IMR-90 (cell line): ENCODE measurements at regions not wholly inside any gene's neighbourhood (a gene's known extent, or its start where the extent isn't known, plus 50 kb on each side); places are given as distances from the start of the nearest gene placed in this dataset.

Experiments used
- ATAC-seq: fragments of 200-7000 bp; cut with Tn5 transposase; 2 replicates; pipeline ENCODE4 v1.9.1; 2020; ENCODE audit warnings: low read depth, mild to moderate bottlenecking, moderate library complexity
- BruUV-seq: library from RNA; stranded (reverse); fragments of 400-500 nt; replicated peaks from 2 replicates; lab custom pipeline; 2021; lab: Mats Ljungman, UMichigan
- CTCF ChIA-PET: fragments of 300-600 bp; formaldehyde crosslinking; extraction: SDS; loops from one replicate; lab custom pipeline; 2021; ENCODE audit warnings: antibody characterized with exemption; lab: Yijun Ruan, JAX
- POLR2A ChIA-PET: fragments of 300-600 bp; sonication (Branson Sonifier 250); formaldehyde crosslinking; loops from one replicate; lab custom pipeline; 2022; ENCODE audit warnings: antibody characterized with exemption; ENCODE audit not compliant: unreplicated experiment; lab: Charles Lee
- DNase-seq: peaks from one replicate; pipeline ENCODE4 v3.0.0; 2013
- H2AFZ ChIP-seq: replicated peaks from 2 replicates; pipeline ENCODE3; 2013; ENCODE audit warnings: low read length, mild to moderate bottlenecking; ENCODE audit not compliant: poor library complexity
- H2AK5ac ChIP-seq: 2 replicates; pipeline ENCODE4 v1.6.1; 2013; ENCODE audit warnings: low read depth, low read length, inconsistent platforms
- H2AK9ac ChIP-seq: replicated peaks from 2 replicates; pipeline ENCODE3; 2013; ENCODE audit warnings: mild to moderate bottlenecking, low read depth, low read length, moderate library complexity; ENCODE audit not compliant: poor library complexity
- H2BK120ac ChIP-seq: 2 replicates; pipeline ENCODE4 v1.6.1; 2013; ENCODE audit warnings: low read depth, low read length, inconsistent platforms
- H2BK15ac ChIP-seq: 3 replicates; pipeline ENCODE4 v1.6.1; 2013; ENCODE audit warnings: low read depth, low read length, inconsistent platforms
- H2BK20ac ChIP-seq: 2 replicates; pipeline ENCODE4 v1.6.1; 2013; ENCODE audit warnings: low read depth, mild to moderate bottlenecking, inconsistent platforms, low read length, moderate library complexity
- H2BK5ac ChIP-seq: 2 replicates; pipeline ENCODE4 v1.6.1; 2013; ENCODE audit warnings: mild to moderate bottlenecking, low read depth, low read length, inconsistent platforms; ENCODE audit not compliant: poor library complexity, severe bottlenecking
- H3K14ac ChIP-seq: replicated peaks from 2 replicates; pipeline ENCODE4 v1.6.1; 2013; ENCODE audit warnings: low read depth, low read length, inconsistent platforms
- H3K18ac ChIP-seq: 2 replicates; pipeline ENCODE4 v1.6.1; 2013; ENCODE audit warnings: low read depth, low read length, control low read depth
- H3K23ac ChIP-seq: 2 replicates; pipeline ENCODE4 v1.6.1; 2013; ENCODE audit warnings: low read depth, low read length, inconsistent platforms
- H3K27ac ChIP-seq: 2 replicates; pipeline ENCODE4 v1.5.1; 2013; ENCODE audit warnings: mild to moderate bottlenecking, control low read depth, low read length; ENCODE audit not compliant: insufficient read depth
- H3K27me3 ChIP-seq: 2 replicates; pipeline ENCODE4 v1.6.1; 2013; ENCODE audit warnings: low read length; ENCODE audit not compliant: control insufficient read depth, insufficient read depth
- H3K36me3 ChIP-seq: 2 replicates; pipeline ENCODE4 v1.6.1; 2013; ENCODE audit warnings: low read length, mixed read lengths; ENCODE audit not compliant: control insufficient read depth, insufficient read depth
- H3K4ac ChIP-seq: 2 replicates; pipeline ENCODE4 v1.6.1; 2013; ENCODE audit warnings: low read depth, low read length, inconsistent platforms
- H3K4me1 ChIP-seq: 2 replicates; pipeline ENCODE4 v1.6.1; 2013; ENCODE audit warnings: low read length, mixed read lengths; ENCODE audit not compliant: control insufficient read depth, insufficient read depth
- H3K4me2 ChIP-seq: 2 replicates; pipeline ENCODE4 v1.6.1; 2013; ENCODE audit warnings: low read depth, mild to moderate bottlenecking, control low read depth, low read length, moderate library complexity
- H3K4me3 ChIP-seq: 2 replicates; pipeline ENCODE4 v1.5.1; 2013; ENCODE audit warnings: low read depth, mild to moderate bottlenecking, control low read depth, low read length, moderate library complexity; ENCODE audit not compliant: insufficient read depth
- H3K56ac ChIP-seq: 2 replicates; pipeline ENCODE4 v1.6.1; 2013; ENCODE audit warnings: low read length, inconsistent platforms; ENCODE audit not compliant: insufficient read depth; ENCODE audit errors: extremely low read depth
- H3K79me1 ChIP-seq, 2 experiments: 2 replicates each; pipeline ENCODE4 v1.6.1; 2013; ENCODE audit warnings: low read length in 2 of 2, inconsistent platforms in 1 of 2, low read depth in 1 of 2
- H3K9ac ChIP-seq: 2 replicates; pipeline ENCODE4 v1.6.1; 2013; ENCODE audit warnings: low read depth, low read length, control low read depth
- H3K9me1 ChIP-seq: 2 replicates; pipeline ENCODE4 v1.6.1; 2013; ENCODE audit warnings: low read length, inconsistent platforms; ENCODE audit not compliant: insufficient read depth
- H3K9me3 ChIP-seq: 2 replicates; pipeline ENCODE4 v1.6.1; 2013; ENCODE audit warnings: low read length; ENCODE audit not compliant: control insufficient read depth, insufficient read depth
- H4K20me1 ChIP-seq: 2 replicates; pipeline ENCODE4 v1.6.1; 2013; ENCODE audit warnings: low read length, inconsistent platforms; ENCODE audit not compliant: insufficient read depth
- H4K5ac ChIP-seq: 2 replicates; pipeline ENCODE4 v1.6.1; 2013; ENCODE audit warnings: mild to moderate bottlenecking, low read depth, low read length, control low read depth
- H4K8ac ChIP-seq, 2 experiments: 2 replicates each; pipeline ENCODE4 v1.6.1; 2013; ENCODE audit warnings: low read depth in 2 of 2, low read length in 2 of 2, control low read depth in 1 of 2, inconsistent platforms in 1 of 2
- H4K91ac ChIP-seq: 2 replicates; pipeline ENCODE4 v1.6.1; 2013; ENCODE audit warnings: low read depth, low read length, inconsistent platforms; ENCODE audit not compliant: insufficient read depth
- CTCF ChIP-seq: conservative IDR thresholded peaks from 2 replicates; pipeline ENCODE4 v1.5.1; 2012; ENCODE audit warnings: mild to moderate bottlenecking, low read depth, low read length, improper control_type of control experiment
- MAZ ChIP-seq: IDR thresholded peaks from 2 replicates; pipeline ENCODE4 v1.6.1; 2012; ENCODE audit warnings: low read depth, mild to moderate bottlenecking, low read length, improper control_type of control experiment, moderate library complexity, borderline replicate concordance
- NFE2L2 ChIP-seq: fragments of 150-350 bp; IDR thresholded peaks from 2 replicates; pipeline ENCODE4 v1.6.1; 2016; ENCODE audit warnings: low read depth, mild to moderate bottlenecking, low read length
- POLR2A ChIP-seq: IDR thresholded peaks from 2 replicates; pipeline ENCODE4 v1.6.1; 2012; ENCODE audit warnings: mild to moderate bottlenecking, low read depth, low read length
- RAD21 ChIP-seq: IDR thresholded peaks from 2 replicates; pipeline ENCODE4 v1.6.1; 2012; ENCODE audit warnings: low read length, improper control_type of control experiment
- RFX5 ChIP-seq: IDR thresholded peaks from 2 replicates; pipeline ENCODE4 v1.8.0; 2012; ENCODE audit warnings: low read depth, mild to moderate bottlenecking, low read length, moderate library complexity
- USF2 ChIP-seq: fragments of 150-350 bp; IDR thresholded peaks from 2 replicates; pipeline ENCODE4 v1.6.1; 2017; ENCODE audit warnings: mild to moderate bottlenecking, antibody characterized with exemption, low read length, low read depth
- WGBS, 2 experiments: methylation state at CpG; one replicate each; pipeline versions ENCODE4 v1.1.5 to v1.1.7; 2013; ENCODE audit warnings: missing lambda C conversion rate in 2 of 2; ENCODE audit not compliant: insufficient read length in 1 of 2; ENCODE audit errors: extremely low coverage in 2 of 2; 5-methylcytosine and 5-hydroxymethylcytosine counted together
- dilution Hi-C: fragments of 300-500 bp; cut with HindIII; formaldehyde crosslinking; loops from one replicate; pipeline ENCODE4 v1.14.3; 2018; ENCODE audit warnings: low sequenced_read_pairs; ENCODE audit not compliant: unreplicated experiment
- in situ Hi-C: fragments of 300-500 bp; cut with MboI; formaldehyde crosslinking; loops from 3 replicates; pipeline ENCODE4 v1.14.3; 2019; ENCODE audit warnings: low sequenced_read_pairs, inconsistent platforms, mixed read lengths
- intact Hi-C: fragments of 100-400 bp; cut with micrococcal nuclease; formaldehyde crosslinking; loops from 2 replicates; pipeline ENCODE4 v1.10.0; 2022

- ChIA-PET POLR2A (no interaction called here), CTCF (no interaction called here)
- H3K9ac ChIP-seq: no peak overlapping the region
- H2AK9ac ChIP-seq: no peak overlapping the region
- H2BK20ac ChIP-seq: no peak overlapping the region
- no peak overlapping the region for H3K56ac ChIP-seq
- H3K18ac ChIP-seq: no peak overlapping the region
- no peak overlapping the region for H2AFZ ChIP-seq
- no peak for TF ChIP-seq RFX5
- TF ChIP-seq RAD21: no peak
- no peak for TF ChIP-seq POLR2A
- no peak for TF ChIP-seq NFE2L2
- TF ChIP-seq USF2: no peak
- TF ChIP-seq MAZ: no peak
- TF ChIP-seq CTCF: no peak
- no peak overlapping the region for H2BK5ac ChIP-seq
- no peaks in the 10 kb centered on the region for H3K9me1 ChIP-seq
- no peak overlapping the region for H3K4me3 ChIP-seq
- H3K36me3 ChIP-seq: no peaks in the 10 kb centered on the region
- H3K23ac ChIP-seq: no peak overlapping the region
- H3K27me3 ChIP-seq: no peaks in the 10 kb centered on the region
- H3K14ac ChIP-seq: no peak overlapping the region
- H3K4me2 ChIP-seq: no peak overlapping the region
- WGBS, 2 experiments: no CpG with 5 or more reads among the region's 2 CpGs
- no peak overlapping the region for H2AK5ac ChIP-seq
- H4K91ac ChIP-seq: no peak overlapping the region
- no peak overlapping the region for H3K4ac ChIP-seq
- intact Hi-C loops (no loop called here), dilution Hi-C loops (no loop called here), in situ Hi-C loops (no loop called here)
- H4K8ac ChIP-seq: no peak overlapping the region
- no peak overlapping the region for H2BK120ac ChIP-seq
- no peak overlapping the region for H2BK15ac ChIP-seq
- DNase-seq (no peak), ATAC-seq (no peak)
- no peak overlapping the region for H4K5ac ChIP-seq
- H3K9me3 ChIP-seq: peaks cover 3% of the 10 kb centered on the region; the same call in 1 of the 2 replicates
- BruUV-seq: no TSS peak
- no peaks in the 10 kb centered on the region for H4K20me1 ChIP-seq
- no peaks in the 10 kb centered on the region for H3K79me1 ChIP-seq
- no peaks in the 10 kb centered on the region for H3K4me1 ChIP-seq
- no peak overlapping the region for H3K27ac ChIP-seq
Observed at GRCh38 chr3:6392123-6392522, 468.8 kb upstream of the GRM7 start.
